ENCODE measurements at regions not wholly inside any gene's neighbourhood (a gene's known extent, or its start where the extent isn't known, plus 50 kb on each side); places are given as distances from the start of the nearest gene placed in this dataset.

DNA sequence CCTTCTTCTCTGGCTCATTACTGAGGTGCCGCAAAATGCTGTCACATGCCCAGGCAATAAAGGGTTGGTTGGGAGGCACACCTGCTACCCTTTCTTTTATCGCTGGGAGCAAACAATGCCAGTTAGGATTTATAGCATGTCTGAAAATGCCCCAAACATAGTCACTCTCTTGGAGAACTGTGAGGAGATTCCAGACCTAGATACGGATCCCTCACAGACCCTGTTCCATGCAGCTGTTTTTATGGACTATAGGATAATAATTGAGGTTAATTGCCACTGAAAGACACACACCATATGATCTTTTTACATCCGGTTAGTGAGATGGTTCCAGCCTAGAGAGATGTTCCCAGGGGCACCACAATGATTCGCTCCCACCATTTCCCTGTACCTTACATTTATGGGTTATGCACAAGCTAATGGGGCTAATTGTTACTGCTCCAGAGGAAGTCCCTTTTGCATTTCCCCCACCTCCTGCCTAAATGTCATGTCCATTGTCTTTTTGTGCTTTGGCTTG is 318.1 kb downstream of the PIK3R1 start:
- ATAC-seq, result no peak
- H3K4me3 Mint-ChIP-seq, result no peak overlapping the region
- Histone ChIP-seq H4K20me1 (replicated peaks; ENCODE audit: insufficient read depth) (no peaks in the 10 kb centered on the region), H3K4me3 (no peak overlapping the region), H3K79me2 (replicated peaks; ENCODE audit: insufficient read depth) (no peaks in the 10 kb centered on the region), H3K27ac (ENCODE audit: low read depth) (no peak overlapping the region), H3K4me2 (no peak overlapping the region), H3K9me2 (ENCODE audit: insufficient read depth) (peaks cover 16% of the 10 kb centered on the region; the same call in 1 of the 2 replicates), H3F3A (replicated peaks; ENCODE audit: low read depth) (no peaks in the 10 kb centered on the region), H2AFZ (peak overlapping the region; percentile 21; the same call in 1 of the 2 replicates), H3K27me3 (ENCODE audit: insufficient read depth) (no peaks in the 10 kb centered on the region), H3K36me3 (ENCODE audit: insufficient read depth) (no peaks in the 10 kb centered on the region), H3K4me1 (ENCODE audit: insufficient read depth) (peaks cover 26% of the 10 kb centered on the region)
- H3K27me3 Mint-ChIP-seq (ENCODE audit: insufficient read depth, low read depth, poor library complexity), result peaks cover 2% of the 10 kb centered on the region
- peaks cover 33% of the 10 kb centered on the region for H3K4me1 Mint-ChIP-seq
- H3K27ac Mint-ChIP-seq, result 0 out of 2 replicates have a peak overlapping the region, but pooled peaks have one; percentile 44
- DNase-seq (ENCODE audit: low spot score), result no peak
- 0 out of 3 replicates have a peak, but pooled peaks cover 2% of the 10 kb centered on the region for H3K9me3 Mint-ChIP-seq
- H3K36me3 Mint-ChIP-seq (ENCODE audit: low read depth), result no peaks in the 10 kb centered on the region
- TF ChIP-seq EZH2phosphoT487 (IDR thresholded peaks at IDR 0.05; ENCODE audit: unreplicated experiment), result no peak
- no peak for TF ChIP-seq POLR2AphosphoS5 (IDR thresholded peaks at IDR 0.05; ENCODE audit: low read depth)
- no peak for TF ChIP-seq EZH2 (IDR thresholded peaks at IDR 0.05; ENCODE audit: low read depth, unreplicated experiment)
- no peak for TF ChIP-seq NANOG (IDR thresholded peaks at IDR 0.05; ENCODE audit: borderline replicate concordance)
- TF ChIP-seq, protein P1, sequence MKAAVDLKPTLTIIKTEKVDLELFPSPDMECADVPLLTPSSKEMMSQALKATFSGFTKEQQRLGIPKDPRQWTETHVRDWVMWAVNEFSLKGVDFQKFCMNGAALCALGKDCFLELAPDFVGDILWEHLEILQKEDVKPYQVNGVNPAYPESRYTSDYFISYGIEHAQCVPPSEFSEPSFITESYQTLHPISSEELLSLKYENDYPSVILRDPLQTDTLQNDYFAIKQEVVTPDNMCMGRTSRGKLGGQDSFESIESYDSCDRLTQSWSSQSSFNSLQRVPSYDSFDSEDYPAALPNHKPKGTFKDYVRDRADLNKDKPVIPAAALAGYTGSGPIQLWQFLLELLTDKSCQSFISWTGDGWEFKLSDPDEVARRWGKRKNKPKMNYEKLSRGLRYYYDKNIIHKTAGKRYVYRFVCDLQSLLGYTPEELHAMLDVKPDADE (IDR thresholded peaks at IDR 0.05), result no peak
- TF ChIP-seq ZNF114 (CRISPR knock-in tag; IDR thresholded peaks at IDR 0.05), result no peak
- no peak for TF ChIP-seq REST (IDR thresholded peaks at IDR 0.05; ENCODE audit: unreplicated experiment)
- no peak for TF ChIP-seq JUNB (IDR thresholded peaks at IDR 0.05; ENCODE audit: unreplicated experiment)
- TF ChIP-seq CTCF (conservative IDR thresholded peaks at IDR 0.05; ENCODE audit: low read depth in 2 of 2), result no peak
- no peak for TF ChIP-seq ZNF331 (CRISPR knock-in tag; IDR thresholded peaks at IDR 0.05; ENCODE audit: low read depth)
- TF ChIP-seq ZNF462 (CRISPR knock-in tag; IDR thresholded peaks at IDR 0.05), result no peak
- TF ChIP-seq STAT1 (IDR thresholded peaks at IDR 0.05; ENCODE audit: unreplicated experiment), result no peak
- no peak for TF ChIP-seq CREB1 (CRISPR knock-in tag; IDR thresholded peaks at IDR 0.05; ENCODE audit: low read depth)

Data from GM23338 (cell line).